ENCODE measurements at regions not wholly inside any gene's neighbourhood (a gene's known extent, or its start where the extent isn't known, plus 50 kb on each side); places are given as distances from the start of the nearest gene placed in this dataset.

DNA sequence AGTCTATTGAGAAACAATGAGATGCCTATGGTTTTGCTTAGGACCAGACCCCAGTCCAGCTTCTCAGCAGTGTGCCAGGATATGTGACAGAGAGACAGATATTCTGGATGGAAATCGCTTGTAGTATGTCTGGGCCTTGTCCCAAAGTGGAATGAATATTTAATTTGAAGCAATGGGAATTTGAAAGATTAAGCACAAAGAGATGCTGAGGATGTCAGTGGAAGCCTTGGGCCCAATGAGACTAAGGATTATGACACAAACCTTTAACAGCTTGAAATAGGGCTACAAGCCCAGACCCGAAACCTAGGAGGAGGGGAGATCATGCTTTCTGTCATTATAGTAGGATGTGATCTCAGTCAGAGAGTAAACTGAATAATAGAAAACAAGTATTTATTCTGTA lies 459.2 kb downstream of the FAT4 start (continued):
- TF ChIP-seq CSDC2 (CRISPR knock-in tag; IDR thresholded peaks at IDR 0.05) = no peak
- TF ChIP-seq, protein P1, sequence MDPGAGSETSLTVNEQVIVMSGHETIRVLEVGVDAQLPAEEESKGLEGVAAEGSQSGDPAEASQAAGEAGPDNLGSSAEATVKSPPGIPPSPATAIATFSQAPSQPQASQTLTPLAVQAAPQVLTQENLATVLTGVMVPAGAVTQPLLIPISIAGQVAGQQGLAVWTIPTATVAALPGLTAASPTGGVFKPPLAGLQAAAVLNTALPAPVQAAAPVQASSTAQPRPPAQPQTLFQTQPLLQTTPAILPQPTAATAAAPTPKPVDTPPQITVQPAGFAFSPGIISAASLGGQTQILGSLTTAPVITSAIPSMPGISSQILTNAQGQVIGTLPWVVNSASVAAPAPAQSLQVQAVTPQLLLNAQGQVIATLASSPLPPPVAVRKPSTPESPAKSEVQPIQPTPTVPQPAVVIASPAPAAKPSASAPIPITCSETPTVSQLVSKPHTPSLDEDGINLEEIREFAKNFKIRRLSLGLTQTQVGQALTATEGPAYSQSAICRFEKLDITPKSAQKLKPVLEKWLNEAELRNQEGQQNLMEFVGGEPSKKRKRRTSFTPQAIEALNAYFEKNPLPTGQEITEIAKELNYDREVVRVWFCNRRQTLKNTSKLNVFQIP (CRISPR knock-in tag; IDR thresholded peaks at IDR 0.05; ENCODE audit: borderline replicate concordance, low read depth) = no peak
- TF ChIP-seq ZFP30 (CRISPR knock-in tag; IDR thresholded peaks at IDR 0.05) = no peak
- no peak for TF ChIP-seq GLIS3 (CRISPR knock-in tag; IDR thresholded peaks at IDR 0.05)
- no peak for TF ChIP-seq ARNTL (CRISPR knock-in tag; IDR thresholded peaks at IDR 0.05; ENCODE audit: borderline replicate concordance, low read depth)

DNA sequence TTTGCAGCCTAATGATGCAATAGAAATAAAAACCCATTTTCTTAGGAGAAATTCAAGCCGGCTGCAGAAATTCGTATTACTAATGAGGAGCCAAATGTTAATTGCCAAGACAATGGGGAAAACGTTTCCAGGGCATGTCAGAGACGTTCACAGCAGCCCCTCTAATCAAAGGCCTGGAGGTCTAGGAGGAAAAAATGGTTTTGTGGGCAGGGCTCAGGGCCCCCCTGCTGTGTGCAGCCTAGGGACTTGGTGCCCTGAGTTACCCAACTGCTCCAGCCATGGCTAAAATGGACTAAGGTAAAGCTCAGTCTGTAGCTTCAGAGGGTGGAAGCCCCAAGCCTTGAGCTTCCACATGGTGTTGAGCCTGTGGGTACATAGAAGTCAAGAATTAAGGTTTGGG lies 461.4 kb downstream of the FAT4 start:
- no peak for ATAC-seq
- TF ChIP-seq OSR1 (CRISPR knock-in tag; IDR thresholded peaks at IDR 0.05) = no peak
- TF ChIP-seq ZNF70 (CRISPR knock-in tag; IDR thresholded peaks at IDR 0.05) = no peak

DNA sequence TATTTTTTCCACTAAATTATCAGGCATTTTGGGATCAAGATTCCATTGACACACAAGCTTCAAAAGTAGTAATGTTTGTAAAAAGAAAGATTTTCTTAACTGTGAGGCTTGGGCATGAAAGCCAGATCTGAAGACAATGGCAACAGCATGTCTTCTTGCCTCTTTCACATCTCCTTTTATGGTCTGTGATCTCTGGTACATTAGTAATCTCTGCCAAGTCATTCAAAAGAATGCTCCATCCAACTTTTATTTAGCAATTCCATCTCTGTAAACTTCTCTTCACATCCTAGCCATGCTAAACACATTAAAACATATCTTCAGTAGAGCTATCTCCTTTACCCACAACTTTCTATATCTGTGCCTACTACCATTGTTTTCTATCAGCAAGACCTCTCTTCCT lies 465.4 kb downstream of the FAT4 start:
- TF ChIP-seq, protein P2, sequence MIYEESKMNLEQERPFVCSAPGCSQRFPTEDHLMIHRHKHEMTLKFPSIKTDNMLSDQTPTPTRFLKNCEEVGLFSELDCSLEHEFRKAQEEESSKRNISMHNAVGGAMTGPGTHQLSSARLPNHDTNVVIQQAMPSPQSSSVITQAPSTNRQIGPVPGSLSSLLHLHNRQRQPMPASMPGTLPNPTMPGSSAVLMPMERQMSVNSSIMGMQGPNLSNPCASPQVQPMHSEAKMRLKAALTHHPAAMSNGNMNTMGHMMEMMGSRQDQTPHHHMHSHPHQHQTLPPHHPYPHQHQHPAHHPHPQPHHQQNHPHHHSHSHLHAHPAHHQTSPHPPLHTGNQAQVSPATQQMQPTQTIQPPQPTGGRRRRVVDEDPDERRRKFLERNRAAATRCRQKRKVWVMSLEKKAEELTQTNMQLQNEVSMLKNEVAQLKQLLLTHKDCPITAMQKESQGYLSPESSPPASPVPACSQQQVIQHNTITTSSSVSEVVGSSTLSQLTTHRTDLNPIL (CRISPR knock-in tag; IDR thresholded peaks at IDR 0.05; ENCODE audit: low read depth) = no peak
- no peak for TF ChIP-seq ZNF565 (CRISPR knock-in tag; conservative IDR thresholded peaks at IDR 0.05; ENCODE audit: low read depth)
- no peak for ATAC-seq

DNA sequence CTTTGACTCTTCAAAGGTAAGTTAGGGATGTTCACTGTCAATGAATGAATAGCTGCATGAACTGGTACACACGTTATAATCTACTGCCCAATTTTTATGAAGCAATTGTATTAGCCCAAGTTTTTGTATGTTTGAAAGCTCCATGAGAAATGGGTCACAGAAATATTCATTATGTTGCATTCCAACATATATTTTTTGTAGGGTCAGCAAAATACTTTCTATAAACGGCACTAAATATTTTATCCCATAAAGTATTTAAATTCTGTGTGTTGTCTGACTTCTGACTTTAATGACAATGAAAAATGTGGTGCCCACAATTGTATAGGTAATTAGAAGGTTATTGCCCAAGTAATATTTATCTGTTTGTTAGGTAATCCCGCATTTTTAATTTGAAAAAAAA lies 466.0 kb downstream of the FAT4 start:
- ATAC-seq = no peak
- TF ChIP-seq, protein P1 (CRISPR knock-in tag; IDR thresholded peaks at IDR 0.05; ENCODE audit: borderline replicate concordance, low read depth) = no peak
- no peak for TF ChIP-seq ZFP30 (CRISPR knock-in tag; IDR thresholded peaks at IDR 0.05)

DNA sequence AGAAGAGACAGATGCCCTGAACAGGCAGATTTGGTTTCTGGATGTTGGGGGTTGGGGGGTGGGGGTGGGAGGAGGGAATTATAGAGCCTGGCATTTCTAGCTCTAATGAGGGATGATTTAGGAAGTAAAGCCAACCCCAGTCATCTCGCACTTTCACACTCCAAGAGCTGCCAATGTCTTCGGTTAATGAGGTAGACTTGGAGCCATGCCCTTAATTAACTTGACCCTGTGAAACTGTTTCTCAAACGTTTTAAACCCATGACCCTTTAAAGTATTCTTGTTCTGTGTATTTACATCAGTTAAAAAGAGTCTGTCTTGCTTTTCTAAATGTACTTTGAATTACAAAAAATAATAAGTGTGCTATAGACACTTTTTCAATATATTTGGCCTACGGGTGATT lies 466.9 kb downstream of the FAT4 start:
- TF ChIP-seq GLIS3 (CRISPR knock-in tag; IDR thresholded peaks at IDR 0.05) = no peak
- TF ChIP-seq ZC3H10 (CRISPR knock-in tag; IDR thresholded peaks at IDR 0.05) = no peak
- no peak for TF ChIP-seq SNAI2 (CRISPR knock-in tag; IDR thresholded peaks at IDR 0.05)
- no peak for TF ChIP-seq ISL1 (CRISPR knock-in tag; IDR thresholded peaks at IDR 0.05)
- TF ChIP-seq ZFP30 (CRISPR knock-in tag; IDR thresholded peaks at IDR 0.05) = no peak
- no peak for TF ChIP-seq RARB (CRISPR knock-in tag; IDR thresholded peaks at IDR 0.05)
- no peak for TF ChIP-seq BACH2 (CRISPR knock-in tag; IDR thresholded peaks at IDR 0.05; ENCODE audit: borderline replicate concordance)
- TF ChIP-seq, protein P3, sequence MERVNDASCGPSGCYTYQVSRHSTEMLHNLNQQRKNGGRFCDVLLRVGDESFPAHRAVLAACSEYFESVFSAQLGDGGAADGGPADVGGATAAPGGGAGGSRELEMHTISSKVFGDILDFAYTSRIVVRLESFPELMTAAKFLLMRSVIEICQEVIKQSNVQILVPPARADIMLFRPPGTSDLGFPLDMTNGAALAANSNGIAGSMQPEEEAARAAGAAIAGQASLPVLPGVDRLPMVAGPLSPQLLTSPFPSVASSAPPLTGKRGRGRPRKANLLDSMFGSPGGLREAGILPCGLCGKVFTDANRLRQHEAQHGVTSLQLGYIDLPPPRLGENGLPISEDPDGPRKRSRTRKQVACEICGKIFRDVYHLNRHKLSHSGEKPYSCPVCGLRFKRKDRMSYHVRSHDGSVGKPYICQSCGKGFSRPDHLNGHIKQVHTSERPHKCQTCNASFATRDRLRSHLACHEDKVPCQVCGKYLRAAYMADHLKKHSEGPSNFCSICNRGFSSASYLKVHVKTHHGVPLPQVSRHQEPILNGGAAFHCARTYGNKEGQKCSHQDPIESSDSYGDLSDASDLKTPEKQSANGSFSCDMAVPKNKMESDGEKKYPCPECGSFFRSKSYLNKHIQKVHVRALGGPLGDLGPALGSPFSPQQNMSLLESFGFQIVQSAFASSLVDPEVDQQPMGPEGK (CRISPR knock-in tag; IDR thresholded peaks at IDR 0.05; ENCODE audit: borderline replicate concordance) = no peak
- no peak for ATAC-seq

DNA sequence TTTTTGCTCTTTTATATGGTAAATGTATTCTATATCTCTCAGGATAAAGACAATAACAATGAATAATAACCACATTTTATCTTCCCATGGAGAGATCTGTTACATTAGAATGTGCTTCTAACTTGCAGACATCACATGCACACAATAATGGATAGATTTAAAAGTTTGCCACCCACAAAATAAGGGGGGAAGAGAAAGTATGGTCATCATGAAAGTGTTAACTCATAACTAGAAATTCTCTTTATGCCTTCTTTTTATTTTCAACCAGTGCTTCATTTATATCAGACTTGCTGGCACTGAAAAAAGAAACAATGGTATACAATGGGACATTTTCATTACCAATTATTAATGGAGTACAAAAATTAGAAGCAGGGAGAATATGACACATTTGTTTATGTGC lies 470.0 kb downstream of the FAT4 start:
- ATAC-seq = no peak
- TF ChIP-seq OSR1 (CRISPR knock-in tag; IDR thresholded peaks at IDR 0.05) = no peak
- no peak for TF ChIP-seq ZNF70 (CRISPR knock-in tag; IDR thresholded peaks at IDR 0.05)
- TF ChIP-seq TCF4 (CRISPR knock-in tag; IDR thresholded peaks at IDR 0.05; ENCODE audit: borderline replicate concordance) = no peak
- TF ChIP-seq ZNF8 (CRISPR knock-in tag; IDR thresholded peaks at IDR 0.05) = no peak
- no peak for TF ChIP-seq ZFP3 (CRISPR knock-in tag; IDR thresholded peaks at IDR 0.05)
- TF ChIP-seq ZFP30 (CRISPR knock-in tag; IDR thresholded peaks at IDR 0.05) = no peak
- TF ChIP-seq, protein P4, sequence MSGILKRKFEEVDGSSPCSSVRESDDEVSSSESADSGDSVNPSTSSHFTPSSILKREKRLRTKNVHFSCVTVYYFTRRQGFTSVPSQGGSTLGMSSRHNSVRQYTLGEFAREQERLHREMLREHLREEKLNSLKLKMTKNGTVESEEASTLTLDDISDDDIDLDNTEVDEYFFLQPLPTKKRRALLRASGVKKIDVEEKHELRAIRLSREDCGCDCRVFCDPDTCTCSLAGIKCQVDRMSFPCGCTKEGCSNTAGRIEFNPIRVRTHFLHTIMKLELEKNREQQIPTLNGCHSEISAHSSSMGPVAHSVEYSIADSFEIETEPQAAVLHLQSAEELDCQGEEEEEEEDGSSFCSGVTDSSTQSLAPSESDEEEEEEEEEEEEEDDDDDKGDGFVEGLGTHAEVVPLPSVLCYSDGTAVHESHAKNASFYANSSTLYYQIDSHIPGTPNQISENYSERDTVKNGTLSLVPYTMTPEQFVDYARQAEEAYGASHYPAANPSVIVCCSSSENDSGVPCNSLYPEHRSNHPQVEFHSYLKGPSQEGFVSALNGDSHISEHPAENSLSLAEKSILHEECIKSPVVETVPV (CRISPR knock-in tag; IDR thresholded peaks at IDR 0.05) = no peak
- TF ChIP-seq, protein P1 (CRISPR knock-in tag; IDR thresholded peaks at IDR 0.05; ENCODE audit: borderline replicate concordance, low read depth) = no peak
- TF ChIP-seq RARB (CRISPR knock-in tag; IDR thresholded peaks at IDR 0.05) = no peak
- no peak for TF ChIP-seq BACH2 (CRISPR knock-in tag; IDR thresholded peaks at IDR 0.05; ENCODE audit: borderline replicate concordance)
